H1 (cell line): ENCODE measurements at regions not wholly inside any gene's neighbourhood (a gene's known extent, or its start where the extent isn't known, plus 50 kb on each side); places are given as distances from the start of the nearest gene placed in this dataset.

ENCODE experiments used
- ATF2 ChIP-seq: IDR thresholded peaks from 2 replicates; pipeline ENCODE4 v1.6.1; 2012; ENCODE audit warnings: low read length, inconsistent platforms
- CEBPB ChIP-seq: IDR thresholded peaks from 2 replicates; pipeline ENCODE4 v1.6.1; 2012; ENCODE audit warnings: low read depth, low read length
- EZH2 ChIP-seq: fragments of 200-600 bp; sonication (generic); IDR thresholded peaks from 2 replicates; pipeline ENCODE4 v1.7.1; 2012; ENCODE audit warnings: low read depth, mild to moderate bottlenecking, moderate library complexity, low read length, inconsistent platforms; ENCODE audit not compliant: severe bottlenecking
- PHF8 ChIP-seq: fragments of 200-600 bp; sonication (generic); conservative IDR thresholded peaks from 2 replicates; pipeline ENCODE4 v1.7.1; 2012; ENCODE audit warnings: low read depth, mild to moderate bottlenecking, inconsistent platforms, low read length, moderate library complexity

GRCh38 chr13:40146611-40147117, 491.2 kb downstream of the COG6 start:
- TF ChIP-seq PHF8 (no peak), ATF2 (no peak), EZH2 (no peak), CEBPB (no peak)
